GM18907 (cell line): ENCODE measurements at regions not wholly inside any gene's neighbourhood (a gene's known extent, or its start where the extent isn't known, plus 50 kb on each side); places are given as distances from the start of the nearest gene placed in this dataset.
"Not testable (repeated sequence)": the region's sequence is repeated elsewhere in the genome, so short reads cannot be mapped to it uniquely, and the experiment has no call there.

Experiments
- ATAC-seq: cut with Tn5 transposase; IDR thresholded peaks from one replicate; pipeline ENCODE4 v1.9.1; 2021; ENCODE audit warnings: mild to moderate bottlenecking, moderate library complexity; ENCODE audit not compliant: unreplicated experiment

GRCh38 chr3:6716420-6716819 is 144.5 kb upstream of the GRM7 start:
- no peak for ATAC-seq

- peak; percentile 97 for ATAC-seq
Measured at GRCh38 chr3:6717026-6717943, 143.6 kb upstream of the GRM7 start.

GRCh38 chr3:6719999-6720398 is 140.9 kb upstream of the GRM7 start:
- no peak for ATAC-seq

GRCh38 chr3:6721491-6721890 is 139.4 kb upstream of the GRM7 start:
- no peak for ATAC-seq

- no peak for ATAC-seq
Measured at GRCh38 chr3:6723205-6723604, 137.7 kb upstream of the GRM7 start.

GRCh38 chr3:6726811-6727210 is 134.1 kb upstream of the GRM7 start:
- no peak for ATAC-seq

GRCh38 chr3:6732807-6733206 is 128.1 kb upstream of the GRM7 start:
- ATAC-seq: no peak

- ATAC-seq: no peak
Measured at GRCh38 chr3:6733699-6734394, 127.1 kb upstream of the GRM7 start.

GRCh38 chr3:6734395-6734746 is 126.5 kb upstream of the GRM7 start:
- no peak for ATAC-seq

- ATAC-seq: no peak
Measured at GRCh38 chr3:6736836-6737629, 123.9 kb upstream of the GRM7 start.

GRCh38 chr3:6737630-6738029 is 123.3 kb upstream of the GRM7 start:
- ATAC-seq: no peak

- ATAC-seq: no peak
Measured at GRCh38 chr3:6739288-6739687, 121.6 kb upstream of the GRM7 start.

- ATAC-seq: no peak
Measured at GRCh38 chr3:6743067-6743720, 117.7 kb upstream of the GRM7 start.

- no peak for ATAC-seq
Measured at GRCh38 chr3:6746443-6746842, 114.5 kb upstream of the GRM7 start.

GRCh38 chr3:6747017-6747416 is 113.9 kb upstream of the GRM7 start:
- no peak for ATAC-seq

- ATAC-seq: no peak
Measured at GRCh38 chr3:6750782-6751181, 110.1 kb upstream of the GRM7 start.

- no peak for ATAC-seq
Measured at GRCh38 chr3:6753536-6753935, 107.4 kb upstream of the GRM7 start.

GRCh38 chr3:6769532-6770396 is 91.2 kb upstream of the GRM7 start:
- not testable (repeated sequence) for ATAC-seq

- no peak for ATAC-seq
Measured at GRCh38 chr3:6770397-6770690, 90.6 kb upstream of the GRM7 start.

- ATAC-seq: no peak
Measured at GRCh38 chr3:6771171-6771570, 89.7 kb upstream of the GRM7 start.
